NB4 (cell line): ENCODE measurements at regions not wholly inside any gene's neighbourhood (a gene's known extent, or its start where the extent isn't known, plus 50 kb on each side); places are given as distances from the start of the nearest gene placed in this dataset.

Source experiments
- DNase-seq: peaks from one replicate; pipeline ENCODE4 v3.0.0; 2010; ENCODE audit warnings: low read depth
- H3K4me3 ChIP-seq: one replicate; pipeline ENCODE4 v1.5.1; 2011; ENCODE audit warnings: mild to moderate bottlenecking, low read depth, low read length, moderate library complexity
- MYC ChIP-seq: IDR thresholded peaks from 2 replicates; pipeline ENCODE4 v1.6.1; 2011; ENCODE audit warnings: low read depth, low read length
- POLR2A ChIP-seq: IDR thresholded peaks from 2 replicates; pipeline ENCODE4 v1.6.1; 2011; ENCODE audit warnings: mild to moderate bottlenecking; ENCODE audit not compliant: insufficient read length; ENCODE audit errors: extremely low read depth
- TF ChIP-seq, protein P1 (sequence below): IDR thresholded peaks from 2 replicates; pipeline ENCODE4 v1.6.1; 2011; ENCODE audit warnings: low read depth, low read length
- TF ChIP-seq, protein P2 (sequence below): IDR thresholded peaks from one replicate; pipeline ENCODE4 v1.5.1; 2012; ENCODE audit warnings: low read depth, low read length

DNA sequence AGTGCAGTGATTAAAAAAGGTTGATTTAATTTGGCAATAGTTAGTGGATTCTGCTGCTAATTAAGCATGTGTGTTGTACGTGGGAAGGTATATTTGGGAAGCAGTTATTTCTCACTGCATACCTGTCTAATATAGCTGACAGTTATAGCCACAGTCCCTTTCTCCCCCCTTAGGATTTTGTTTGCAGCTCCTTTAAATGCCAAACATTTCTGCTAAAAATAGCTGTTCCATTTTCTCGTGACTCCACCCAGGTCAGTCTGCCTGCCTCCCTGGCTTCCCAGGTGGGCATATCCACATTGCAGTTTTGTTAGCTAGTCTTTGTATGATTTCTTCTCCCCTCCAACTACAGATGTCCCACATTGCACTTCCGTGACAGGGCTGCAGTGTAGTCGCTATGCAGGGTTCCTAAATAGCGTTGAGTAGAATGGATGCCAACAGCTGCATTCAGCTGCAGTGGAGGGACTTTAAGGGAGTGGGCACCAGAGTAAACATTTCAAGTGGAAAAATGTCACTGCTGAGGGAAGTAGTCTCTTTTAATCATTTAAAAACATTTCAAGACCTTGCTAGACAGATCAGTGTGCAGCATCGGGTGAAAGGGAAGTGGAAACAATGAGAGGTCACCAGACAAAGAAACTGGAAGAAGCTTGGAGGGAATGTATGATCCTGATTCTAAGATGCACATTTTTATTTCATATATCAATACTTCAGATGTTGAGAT is 326.3 kb downstream of the RAPGEF2 start:
- TF ChIP-seq POLR2A: no peak
- TF ChIP-seq, protein P1, sequence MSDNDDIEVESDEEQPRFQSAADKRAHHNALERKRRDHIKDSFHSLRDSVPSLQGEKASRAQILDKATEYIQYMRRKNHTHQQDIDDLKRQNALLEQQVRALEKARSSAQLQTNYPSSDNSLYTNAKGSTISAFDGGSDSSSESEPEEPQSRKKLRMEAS: no peak
- TF ChIP-seq MYC: no peak
- H3K4me3 ChIP-seq: no peak overlapping the region
- no peak for DNase-seq

DNA sequence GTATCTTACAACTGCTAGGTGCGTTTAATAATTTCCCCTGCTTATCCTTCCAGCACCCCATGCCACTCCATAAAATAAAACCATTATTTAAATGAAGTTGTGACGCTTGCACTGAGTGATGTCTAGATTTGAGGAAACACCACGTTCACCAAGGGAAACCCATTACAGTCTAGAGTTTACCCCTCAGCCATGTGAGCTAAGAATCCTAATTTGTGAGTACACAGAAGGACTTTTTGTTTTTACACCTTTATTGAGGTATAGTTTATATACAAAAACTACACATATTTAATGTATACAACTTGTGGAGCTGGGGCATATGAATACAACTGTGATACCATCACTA is 326.8 kb downstream of the RAPGEF2 start:
- no peak overlapping the region for H3K4me3 ChIP-seq
- no peak for DNase-seq
- TF ChIP-seq MYC: no peak
- TF ChIP-seq POLR2A: no peak
- TF ChIP-seq, protein P2, sequence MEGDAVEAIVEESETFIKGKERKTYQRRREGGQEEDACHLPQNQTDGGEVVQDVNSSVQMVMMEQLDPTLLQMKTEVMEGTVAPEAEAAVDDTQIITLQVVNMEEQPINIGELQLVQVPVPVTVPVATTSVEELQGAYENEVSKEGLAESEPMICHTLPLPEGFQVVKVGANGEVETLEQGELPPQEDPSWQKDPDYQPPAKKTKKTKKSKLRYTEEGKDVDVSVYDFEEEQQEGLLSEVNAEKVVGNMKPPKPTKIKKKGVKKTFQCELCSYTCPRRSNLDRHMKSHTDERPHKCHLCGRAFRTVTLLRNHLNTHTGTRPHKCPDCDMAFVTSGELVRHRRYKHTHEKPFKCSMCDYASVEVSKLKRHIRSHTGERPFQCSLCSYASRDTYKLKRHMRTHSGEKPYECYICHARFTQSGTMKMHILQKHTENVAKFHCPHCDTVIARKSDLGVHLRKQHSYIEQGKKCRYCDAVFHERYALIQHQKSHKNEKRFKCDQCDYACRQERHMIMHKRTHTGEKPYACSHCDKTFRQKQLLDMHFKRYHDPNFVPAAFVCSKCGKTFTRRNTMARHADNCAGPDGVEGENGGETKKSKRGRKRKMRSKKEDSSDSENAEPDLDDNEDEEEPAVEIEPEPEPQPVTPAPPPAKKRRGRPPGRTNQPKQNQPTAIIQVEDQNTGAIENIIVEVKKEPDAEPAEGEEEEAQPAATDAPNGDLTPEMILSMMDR: no peak
- TF ChIP-seq, protein P1: no peak

DNA sequence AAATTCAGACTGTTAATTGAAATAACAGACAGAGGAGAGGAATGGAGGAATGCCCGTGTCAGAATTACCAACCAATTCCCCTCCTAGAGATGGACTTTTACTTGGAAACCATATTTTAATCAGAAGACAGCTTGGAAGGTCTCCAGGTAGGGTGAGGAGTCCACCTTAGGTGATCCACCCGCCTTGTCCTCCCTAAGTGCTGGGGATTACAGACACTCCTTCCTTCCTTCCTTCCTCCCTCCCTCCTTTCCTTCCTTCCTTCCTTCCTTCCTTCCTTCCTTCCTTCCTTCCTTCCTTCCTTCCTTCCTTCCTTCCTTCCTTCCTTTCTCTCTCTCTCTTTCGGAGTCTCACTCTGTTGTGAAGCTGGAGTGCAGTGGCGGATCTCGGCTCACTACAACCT is 328.0 kb downstream of the RAPGEF2 start:
- no peak for DNase-seq
- TF ChIP-seq, protein P2: no peak
- TF ChIP-seq POLR2A (no peak), MYC (no peak)
- TF ChIP-seq, protein P1: no peak
- H3K4me3 ChIP-seq: no peak overlapping the region

DNA sequence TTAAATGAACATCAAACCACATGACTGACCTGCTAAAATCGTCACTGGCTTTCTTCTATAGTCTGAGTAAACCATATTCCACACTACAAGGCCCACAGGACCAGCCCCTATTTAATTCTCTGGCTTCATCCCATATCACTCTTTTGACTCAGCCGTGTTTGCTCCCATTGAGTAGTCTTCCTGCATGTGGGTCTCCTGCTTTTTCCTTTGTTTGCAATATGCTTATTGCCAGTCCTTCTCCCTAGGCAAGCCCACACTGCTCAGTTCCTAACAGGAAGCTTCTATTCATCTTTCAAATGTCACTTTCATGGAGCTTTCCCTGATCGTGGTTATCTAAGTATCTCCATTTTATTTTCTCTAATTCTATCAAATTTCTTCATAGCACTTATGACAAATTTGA is 329.6 kb downstream of the RAPGEF2 start:
- no peak for DNase-seq
- no peak overlapping the region for H3K4me3 ChIP-seq
- TF ChIP-seq, protein P1: no peak
- no peak for TF ChIP-seq MYC
- TF ChIP-seq, protein P2: no peak
- no peak for TF ChIP-seq POLR2A

DNA sequence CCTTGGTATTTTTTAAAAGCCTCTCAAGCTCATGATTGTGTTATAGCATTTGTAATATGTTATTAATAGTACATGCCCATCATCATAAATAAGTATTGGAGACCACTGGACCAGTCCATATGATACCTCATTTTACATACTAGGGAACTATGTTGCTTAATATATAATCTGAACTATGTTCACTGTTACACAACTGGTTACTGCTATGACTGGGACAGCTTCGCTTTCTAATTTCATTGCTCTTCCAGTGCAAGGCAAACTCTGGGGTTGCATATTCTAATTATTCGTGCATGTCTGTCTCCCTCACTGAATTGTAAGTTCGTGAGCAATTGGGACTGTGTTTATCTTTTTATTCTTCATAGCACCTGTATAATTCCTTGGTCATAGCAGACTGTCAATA is 330.5 kb downstream of the RAPGEF2 start:
- no peak overlapping the region for H3K4me3 ChIP-seq
- no peak for TF ChIP-seq MYC
- TF ChIP-seq, protein P1: no peak
- TF ChIP-seq POLR2A: no peak
- TF ChIP-seq, protein P2: no peak
- DNase-seq: no peak

DNA sequence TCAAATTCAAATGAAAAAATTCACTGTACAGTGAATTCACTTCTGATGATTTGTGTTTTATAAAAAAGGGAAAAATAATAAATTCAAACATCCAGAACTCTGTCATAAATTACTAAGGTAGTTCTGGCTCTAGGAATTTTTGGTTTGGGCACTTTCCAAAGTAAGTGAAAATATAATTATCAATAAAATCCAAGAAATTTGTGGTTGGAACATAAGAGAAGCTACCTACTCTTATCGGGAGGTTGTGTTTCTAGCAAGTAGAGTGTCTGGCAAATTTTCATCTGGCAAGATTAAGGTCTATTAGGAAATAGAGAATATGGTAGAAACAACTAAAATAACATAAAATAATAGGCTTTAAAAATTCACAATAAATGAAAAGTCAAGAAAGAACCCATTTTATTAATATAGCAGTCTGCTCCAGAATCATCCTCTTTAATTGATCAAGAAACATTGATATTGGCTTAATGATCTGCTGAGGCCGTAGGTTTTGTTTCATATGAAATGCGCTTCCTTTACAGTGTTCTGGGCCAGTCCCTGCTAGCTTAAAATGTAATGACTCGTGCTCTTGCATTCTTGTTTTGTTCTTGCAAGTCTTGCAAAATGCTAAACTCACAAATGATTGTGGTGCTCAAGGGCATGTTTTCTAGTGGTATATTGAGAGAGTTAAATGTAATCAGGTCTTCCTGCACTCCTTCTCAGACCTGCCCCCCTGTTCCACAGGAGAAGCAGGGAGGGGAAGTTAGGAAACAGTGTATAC is 331.4 kb downstream of the RAPGEF2 start:
- no peak for DNase-seq
- no peak overlapping the region for H3K4me3 ChIP-seq
- no peak for TF ChIP-seq MYC
- TF ChIP-seq POLR2A: no peak
- TF ChIP-seq, protein P1: no peak
- TF ChIP-seq, protein P2: no peak
